Heart left ventricle (tissue), 16 donors: ENCODE measurements at regions not wholly inside any gene's neighbourhood (a gene's known extent, or its start where the extent isn't known, plus 50 kb on each side); places are given as distances from the start of the nearest gene placed in this dataset.

ENCODE experiments used
- ATAC-seq, 4 donors: fragments of 200-7000 bp; cut with Tn5 transposase; one replicate each; pipeline ENCODE4 v1.9.1; 2020 to 2022; ENCODE audit warnings: moderate library complexity in 4 of 4, mild to moderate bottlenecking in 3 of 4, moderate number of reproducible peaks in 1 of 4
- DNase-seq, 5 donors: peaks; one replicate each; pipeline ENCODE4 v3.0.0-alpha.2; 2020
- H3K27ac ChIP-seq, 12 donors: fragments of 200-600 bp; sonication (generic) in 4 of 12; one replicate each; pipeline versions ENCODE4 v1.5.0 to v1.8.0; 2016 to 2022; ENCODE audit warnings: mild to moderate bottlenecking in 2 of 12
- H3K27me3 ChIP-seq, 9 donors: fragments of 200-600 bp; sonication (generic) in 2 of 9; one replicate each; pipeline versions ENCODE4 v1.5.1 to v1.8.0; 2016 to 2022; ENCODE audit warnings: mild to moderate bottlenecking in 3 of 9
- H3K36me3 ChIP-seq, 9 donors: fragments of 200-600 bp; sonication (generic) in 2 of 9; one replicate each; pipeline versions ENCODE4 v1.5.0 to v1.8.0; 2018 to 2022; ENCODE audit warnings: mild to moderate bottlenecking in 2 of 9
- H3K4me1 ChIP-seq, 12 donors: fragments of 200-600 bp; sonication (generic) in 4 of 12; one replicate each; pipeline versions ENCODE4 v1.5.0 to v1.8.0; 2016 to 2022; ENCODE audit warnings: mild to moderate bottlenecking in 3 of 12
- H3K4me3 ChIP-seq, 12 donors: fragments of 200-600 bp; sonication (generic) in 4 of 12; one replicate each; pipeline versions ENCODE4 v1.5.0 to v1.8.0; 2017 to 2022; ENCODE audit warnings: mild to moderate bottlenecking in 9 of 12, moderate library complexity in 4 of 12
- H3K9me3 ChIP-seq, 12 donors: fragments of 200-600 bp; sonication (generic) in 4 of 12; one replicate each; pipeline versions ENCODE4 v1.5.0 to v1.8.0; 2016 to 2022; ENCODE audit warnings: mild to moderate bottlenecking in 1 of 12
- POLR2A ChIP-seq, 2 donors: fragments of 450-650 bp; IDR thresholded peaks; one replicate each; pipeline ENCODE4 v1.6.1; 2017; ENCODE audit warnings: antibody characterized with exemption in 2 of 2, mild to moderate bottlenecking in 2 of 2, moderate library complexity in 2 of 2
- WGBS, 4 donors: extraction: QIAGEN DNeasy Blood & Tissue Kit in 2 of 4; methylation state at CpG; one replicate each; pipeline versions ENCODE4 v1.1.5 to v1.1.7; 2013 to 2018; 5-methylcytosine and 5-hydroxymethylcytosine counted together
- intact Hi-C, 10 donors: fragments of 100-400 bp; cut with DNase I; formaldehyde crosslinking; loops; one replicate each; pipeline versions ENCODE4 v1.11.1 to v1.14.2; 2022
- TF ChIP-seq, protein P1 (sequence below), 12 donors: fragments of 200-600 bp; sonication (generic) in 4 of 12; IDR thresholded peaks; one replicate each; pipeline versions ENCODE4 v1.5.0 to v1.8.0; 2018 to 2022; ENCODE audit warnings: antibody characterized with exemption in 12 of 12, mild to moderate bottlenecking in 5 of 12
- donor health status: ischemic (EF 13 %, LVEDD 7.1; RV severe dilation, severe dysfunction).
- donor health status: healthy with polysubstance abuse.
- donor health status: DM: no; HTN: yes; CAD: no.
- donor health status: DM: no; HTN: no; CAD: no.
- donor health status: ischemic (EF 25% LVEDD 6.9; RV normal size, moderate dysfunction).
- donor health status: ischemic (EF 25% LVEDD 5.7; RV mildly dilated, moderate dysfunction).
- donor health status: healthy.
- donor health status: DM: yes; HTN: yes; CAD: no.
- donor health status: ischemic (EF 35%, LVEDD 5.7; RV mildly dilated, moderate dysfunction).
- donor health status: nonischemic (EF 11% LVEDD 7.7; RV severe dilation, severe dysfunction).
- donor health status: DM: yes; HTN: yes; CAD: no.
- donor health status: PGD.
- donor health status: ischemic (EF 29% LVEDD 5.4; RV normal size, mild dysfunction).
- donor health status: nonischemic (EF 23%, LVEDD 6.1; RV moderate dilation, normal function).

GRCh38 chr7:7104971-7105370 is 77.4 kb upstream of the C1GALT1 start:
- Histone ChIP-seq H3K4me1 (peaks cover 0 to 11% (median 5%) of the 10 kb centered on the region in 12 donors), H3K9me3 (peaks cover 0 to 13% (median 6%) of the 10 kb centered on the region in 12 donors), H3K27ac (no peak overlapping the region), H3K4me3 (no peak overlapping the region), H3K27me3 (no peaks in the 10 kb centered on the region), H3K36me3 (no peaks in the 10 kb centered on the region)
- no peak for DNase-seq
- TF ChIP-seq, protein P1, sequence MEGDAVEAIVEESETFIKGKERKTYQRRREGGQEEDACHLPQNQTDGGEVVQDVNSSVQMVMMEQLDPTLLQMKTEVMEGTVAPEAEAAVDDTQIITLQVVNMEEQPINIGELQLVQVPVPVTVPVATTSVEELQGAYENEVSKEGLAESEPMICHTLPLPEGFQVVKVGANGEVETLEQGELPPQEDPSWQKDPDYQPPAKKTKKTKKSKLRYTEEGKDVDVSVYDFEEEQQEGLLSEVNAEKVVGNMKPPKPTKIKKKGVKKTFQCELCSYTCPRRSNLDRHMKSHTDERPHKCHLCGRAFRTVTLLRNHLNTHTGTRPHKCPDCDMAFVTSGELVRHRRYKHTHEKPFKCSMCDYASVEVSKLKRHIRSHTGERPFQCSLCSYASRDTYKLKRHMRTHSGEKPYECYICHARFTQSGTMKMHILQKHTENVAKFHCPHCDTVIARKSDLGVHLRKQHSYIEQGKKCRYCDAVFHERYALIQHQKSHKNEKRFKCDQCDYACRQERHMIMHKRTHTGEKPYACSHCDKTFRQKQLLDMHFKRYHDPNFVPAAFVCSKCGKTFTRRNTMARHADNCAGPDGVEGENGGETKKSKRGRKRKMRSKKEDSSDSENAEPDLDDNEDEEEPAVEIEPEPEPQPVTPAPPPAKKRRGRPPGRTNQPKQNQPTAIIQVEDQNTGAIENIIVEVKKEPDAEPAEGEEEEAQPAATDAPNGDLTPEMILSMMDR (IDR thresholded peaks at IDR 0.05): no peak
- no peak for TF ChIP-seq POLR2A (IDR thresholded peaks at IDR 0.05)
- intact Hi-C loops: loop anchor here (5.0 to 10.0 kb wide), 9 partner anchors 72 to 1110 kb away; partner anchors contain the start of genes C1GALT1 (in 4 of the 10) and COL28A1 (in 2 of the 10)
- 87 to 93% (median 89%) methylated on average over 5 of the region's 5 CpGs for WGBS, 4 donors
- ATAC-seq: no peak

DNA sequence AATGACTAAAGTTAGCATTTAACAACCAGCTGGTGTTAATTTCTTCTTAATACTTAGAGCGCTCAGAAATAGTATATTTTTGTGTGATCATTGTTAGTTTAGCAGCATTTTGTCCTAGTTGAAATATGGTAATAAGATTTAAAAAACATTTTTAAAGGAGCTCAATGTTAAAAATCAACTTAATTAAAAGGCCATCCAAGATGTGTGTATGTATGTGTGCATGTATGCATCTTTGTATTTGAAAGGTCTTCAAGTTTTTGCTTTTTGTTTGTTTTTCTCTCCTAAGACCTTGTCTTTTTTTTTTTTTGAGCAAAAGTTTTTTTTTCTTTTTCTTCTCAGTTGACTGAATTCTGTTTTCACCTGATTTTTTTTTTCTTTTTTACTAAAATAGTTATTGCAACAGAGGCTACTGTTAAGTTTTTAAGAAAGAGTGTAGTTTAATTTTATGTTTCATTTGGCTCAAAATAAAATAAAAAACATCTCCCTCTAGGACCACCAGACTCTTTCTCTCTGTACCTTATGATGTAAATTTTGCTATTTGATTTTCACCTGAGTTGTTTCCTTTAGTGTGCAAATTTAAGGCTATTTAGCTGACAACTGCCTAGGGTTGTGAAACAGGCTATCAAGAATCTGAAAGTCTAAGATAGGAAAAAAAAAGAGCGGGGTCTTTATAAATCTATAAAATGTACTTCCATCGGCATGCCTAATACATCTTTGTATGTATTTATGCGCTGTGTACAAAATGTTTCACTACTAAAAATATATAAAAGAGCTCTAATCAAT is 76.4 kb upstream of the C1GALT1 start:
- intact Hi-C loops: loop anchor here in 7 of 10 donors (5.0 to 10.0 kb wide), 4 partner anchors 79 to 1109 kb away; partner anchors contain the start of genes C1GALT1 (in 1 of the 7) and COL28A1 (in 1 of the 7)
- Histone ChIP-seq H3K4me1 (peaks cover 0 to 7% (median 0%) of the 10 kb centered on the region in 12 donors), H3K4me3 (no peak overlapping the region), H3K27ac (no peak overlapping the region), H3K27me3 (no peaks in the 10 kb centered on the region), H3K9me3 (peaks cover 0 to 13% (median 6%) of the 10 kb centered on the region in 12 donors), H3K36me3 (no peaks in the 10 kb centered on the region)
- 87 to 95% (median 91%) methylated on average over 4 of the region's 4 CpGs for WGBS, 4 donors
- ATAC-seq (no peak), DNase-seq (no peak)
- TF ChIP-seq, protein P1 (IDR thresholded peaks at IDR 0.05): no peak
- TF ChIP-seq POLR2A (IDR thresholded peaks at IDR 0.05): no peak

DNA sequence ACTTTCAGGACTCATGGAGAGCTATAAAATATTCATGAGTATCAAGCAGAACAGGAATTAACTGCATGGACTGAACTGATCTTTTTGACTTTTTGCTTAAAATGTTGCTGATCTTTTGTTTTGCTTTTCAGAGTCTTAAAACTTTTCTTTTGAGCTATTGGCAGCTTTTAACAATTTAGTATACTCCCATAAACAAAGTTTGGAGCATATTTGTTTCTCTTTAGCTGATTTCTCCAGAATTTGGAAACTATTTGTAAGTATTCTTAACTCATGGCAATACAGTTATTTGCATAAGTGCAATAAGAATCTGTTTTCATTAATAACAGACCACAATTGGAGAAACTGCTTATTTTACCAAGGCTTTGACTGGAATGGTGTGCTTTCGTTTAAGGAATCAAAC is 73.4 kb upstream of the C1GALT1 start:
- intact Hi-C loops: loop anchor here in 7 of 10 donors (5.0 to 10.0 kb wide), 4 partner anchors 76 to 1106 kb away; partner anchors contain the start of genes C1GALT1 (in 1 of the 7) and COL28A1 (in 1 of the 7)
- no peaks in the 10 kb centered on the region for H3K36me3 ChIP-seq
- 85 to 90% (median 88%) methylated on average over 1 of the region's 1 CpG for WGBS, 4 donors
- H3K4me3 ChIP-seq: no peak overlapping the region
- TF ChIP-seq, protein P1 (IDR thresholded peaks at IDR 0.05): no peak
- TF ChIP-seq POLR2A (IDR thresholded peaks at IDR 0.05): no peak
- no peak overlapping the region for H3K27ac ChIP-seq
- H3K4me1 ChIP-seq: peaks cover 0 to 3% (median 0%) of the 10 kb centered on the region in 12 donors
- ATAC-seq (no peak), DNase-seq (no peak)
- H3K27me3 ChIP-seq: no peaks in the 10 kb centered on the region
- peaks cover 0 to 13% (median 6%) of the 10 kb centered on the region in 12 donors for H3K9me3 ChIP-seq

DNA sequence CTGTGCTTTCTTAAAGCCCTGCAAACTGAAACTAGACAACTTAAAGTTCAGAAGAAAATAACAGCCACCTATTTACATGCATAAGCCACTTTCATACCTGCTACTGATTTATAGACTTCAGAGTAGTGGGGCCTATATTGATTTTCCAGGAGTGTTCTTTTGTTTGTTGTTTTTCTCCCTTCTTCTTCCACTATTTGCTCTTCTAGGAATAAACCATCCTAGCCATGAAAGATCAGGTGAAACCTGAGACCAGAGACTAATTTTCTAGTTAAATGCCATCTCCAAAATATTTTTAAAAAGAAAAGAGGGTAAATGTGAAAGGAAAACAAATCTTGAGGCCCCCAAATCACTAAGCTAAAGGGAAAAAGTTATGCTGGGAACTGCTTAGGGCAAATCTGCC is 72.4 kb upstream of the C1GALT1 start:
- Histone ChIP-seq H3K27me3 (no peaks in the 10 kb centered on the region), H3K9me3 (peaks cover 0 to 13% (median 6%) of the 10 kb centered on the region in 12 donors), H3K36me3 (no peaks in the 10 kb centered on the region), H3K4me1 (peaks cover 0 to 3% (median 0%) of the 10 kb centered on the region in 12 donors), H3K4me3 (no peak overlapping the region), H3K27ac (no peak overlapping the region)
- intact Hi-C loops: loop anchor here in 7 of 10 donors (5.0 to 10.0 kb wide), 4 partner anchors 75 to 1105 kb away; partner anchors contain the start of genes C1GALT1 (in 1 of the 7) and COL28A1 (in 1 of the 7)
- ATAC-seq (no peak), DNase-seq (no peak)
- TF ChIP-seq, protein P1 (IDR thresholded peaks at IDR 0.05): no peak
- no peak for TF ChIP-seq POLR2A (IDR thresholded peaks at IDR 0.05)
